K562 (cell line): ENCODE measurements at regions not wholly inside any gene's neighbourhood (a gene's known extent, or its start where the extent isn't known, plus 50 kb on each side); places are given as distances from the start of the nearest gene placed in this dataset.

Experiments used
- ATAC-seq: fragments of 200-7000 bp; cut with Tn5 transposase; 3 replicates; pipeline ENCODE4 v1.9.1; 2020; ENCODE audit warnings: moderate library complexity
- BruUV-seq: library from RNA; stranded (reverse); fragments of 400-500 nt; replicated peaks from 2 replicates; lab custom pipeline; 2021; lab: Mats Ljungman, UMichigan
- CTCF ChIA-PET: fragments of 300-600 bp; formaldehyde crosslinking; extraction: SDS; loops from one replicate; lab custom pipeline; 2021; ENCODE audit warnings: low intra/inter-chr PET ratio; lab: Yijun Ruan, JAX
- POLR2A ChIA-PET: fragments of 300-600, 350-650 bp; sonication (Branson Sonifier 250); formaldehyde crosslinking; extraction: SDS; loops from one replicate; lab custom pipeline; 2021; ENCODE audit warnings: antibody characterized with exemption, inconsistent platforms; lab: Yijun Ruan, JAX
- DNase-seq, 4 experiments: peaks; one replicate each; pipeline versions ENCODE4 v3.0.0 to v3.0.0-alpha.2; 2011 to 2018; ENCODE audit warnings: low spot score in 3 of 4, mixed read lengths in 3 of 4; ENCODE audit errors: extremely low read depth in 1 of 4
- FAIRE-seq: peaks from 2 replicates; lab custom pipeline; 2011; peaks lifted over from hg19 to GRCh38; lab: Jason Lieb, UNC
- H2AFZ ChIP-seq: 2 replicates; pipeline ENCODE4 v1.6.0; 2011; ENCODE audit warnings: low read depth, low read length, control low read depth, inconsistent platforms
- H3K27ac ChIP-seq: fragments of 200-600 bp; 3 replicates; pipeline ENCODE4 v1.8.0; 2011; ENCODE audit warnings: low read depth, mild to moderate bottlenecking, control low read depth, inconsistent platforms, low read length, moderate library complexity, mixed read lengths; ENCODE audit errors: extremely low read depth
- H3K27me3 ChIP-seq, 2 experiments: fragments of 300-600 bp in 1 of 2; 2 replicates in 1 of 2; 3 replicates in 1 of 2; pipeline versions ENCODE4 v1.6.0 to v1.8.0; 2011; ENCODE audit warnings: inconsistent platforms in 2 of 2, low read length in 2 of 2, mild to moderate bottlenecking in 1 of 2, mixed read lengths in 1 of 2, moderate library complexity in 1 of 2; ENCODE audit not compliant: control insufficient read depth in 2 of 2, insufficient read depth in 2 of 2
- H3K36me3 ChIP-seq: fragments of 300-600 bp; 3 replicates; pipeline ENCODE4 v1.8.0; 2011; ENCODE audit warnings: mild to moderate bottlenecking, low read length, inconsistent platforms; ENCODE audit not compliant: control insufficient read depth, insufficient read depth
- H3K4me1 ChIP-seq, 2 experiments: fragments of 200-600 bp in 1 of 2; replicated peaks in 1 of 2; 2 replicates in 1 of 2; 3 replicates in 1 of 2; pipeline versions ENCODE4 v1.5.1 to v1.8.0; 2011; ENCODE audit warnings: inconsistent platforms in 2 of 2, low read length in 2 of 2, mild to moderate bottlenecking in 1 of 2, mixed read lengths in 1 of 2, moderate library complexity in 1 of 2; ENCODE audit not compliant: control insufficient read depth in 2 of 2, insufficient read depth in 2 of 2
- H3K4me2 ChIP-seq: 2 replicates; pipeline ENCODE4 v1.6.1; 2011; ENCODE audit warnings: low read length, control low read depth, inconsistent platforms, mixed read lengths; ENCODE audit not compliant: insufficient read depth
- H3K4me3 ChIP-seq: fragments of 200-600 bp; sonication (generic), shearing (Covaris generic); 2 replicates; pipeline ENCODE4 v1.5.1; 2016; ENCODE audit warnings: control low read depth, inconsistent platforms
- H3K79me2 ChIP-seq: fragments of 200-600 bp; 3 replicates; pipeline ENCODE4 v1.8.0; 2011; ENCODE audit warnings: low read length, inconsistent platforms; ENCODE audit not compliant: control insufficient read depth, insufficient read depth
- H3K9ac ChIP-seq, 2 experiments: 2 replicates each; pipeline versions ENCODE4 v1.6.0 to v1.6.1; 2011; ENCODE audit warnings: low read depth in 2 of 2, low read length in 2 of 2, control low read depth in 1 of 2, inconsistent platforms in 1 of 2, mild to moderate bottlenecking in 1 of 2, mixed read lengths in 1 of 2; ENCODE audit not compliant: insufficient read depth in 1 of 2
- H3K9me1 ChIP-seq: one replicate; pipeline ENCODE4 v1.6.0; 2011; ENCODE audit warnings: inconsistent platforms, mild to moderate bottlenecking, low read length, moderate library complexity; ENCODE audit not compliant: control insufficient read depth, insufficient read depth
- H3K9me3 ChIP-seq: replicated peaks from 2 replicates; pipeline ENCODE4 v1.5.1; 2011; ENCODE audit warnings: low read depth, low read length, inconsistent platforms; ENCODE audit not compliant: control insufficient read depth, insufficient read depth
- H4K20me1 ChIP-seq: replicated peaks from 2 replicates; pipeline ENCODE4 v1.6.1; 2011; ENCODE audit warnings: low read length, inconsistent platforms, mixed read lengths; ENCODE audit not compliant: control insufficient read depth, insufficient read depth
- ASH1L ChIP-seq: fragments of 450-650 bp; IDR thresholded peaks from 2 replicates; pipeline ENCODE4 v1.6.1; 2018; ENCODE audit warnings: borderline replicate concordance, mild to moderate bottlenecking, low read depth; ENCODE audit not compliant: partially characterized antibody
- ATF4 ChIP-seq: fragments of 450-650 bp; formaldehyde crosslinking; IDR thresholded peaks from 2 replicates; pipeline ENCODE4 v1.4.0; 2022; ENCODE audit warnings: mild to moderate bottlenecking, moderate library complexity
- DLX4 ChIP-seq: fragments of 250-450 bp; sonication (Bioruptor Pico); IDR thresholded peaks from 2 replicates; pipeline ENCODE4 v1.6.1; 2021; ENCODE audit warnings: mild to moderate bottlenecking
- ERF ChIP-seq: fragments of 450-650 bp; formaldehyde crosslinking; IDR thresholded peaks from 2 replicates; pipeline ENCODE4 v1.4.0; 2020; ENCODE audit warnings: mild to moderate bottlenecking, mixed read lengths
- FOXJ2 ChIP-seq: fragments of 200-800 bp; sonication (Bioruptor generic); IDR thresholded peaks from 2 replicates; pipeline ENCODE4 v1.6.1; 2016; ENCODE audit warnings: missing genetic modification characterization, missing compliant biosample characterization
- NCOA4 ChIP-seq: fragments of 450-650 bp; IDR thresholded peaks from 2 replicates; pipeline ENCODE4 v1.6.1; 2018; ENCODE audit warnings: mild to moderate bottlenecking; ENCODE audit not compliant: partially characterized antibody
- NR1H2 ChIP-seq: sonication (generic); formaldehyde crosslinking; IDR thresholded peaks from 2 replicates; pipeline ENCODE4 v1.4.0; 2020; ENCODE audit warnings: mild to moderate bottlenecking, missing genetic modification reagents
- ZFP91 ChIP-seq: sonication (generic); formaldehyde crosslinking; IDR thresholded peaks from 2 replicates; pipeline ENCODE4 v1.8.0; 2022; ENCODE audit warnings: mild to moderate bottlenecking, missing genetic modification reagents
- ZNF655 ChIP-seq: fragments of 250-450 bp; sonication (Bioruptor Pico); IDR thresholded peaks from 2 replicates; pipeline ENCODE4 v1.5.0; 2021
- whole genome bisulfite sequencing: fragments of 100-300 bp; shearing (Covaris generic); methylation state at CpG from one replicate; pipeline ENCODE4 v1.1.6; 2016; ENCODE audit warnings: low coverage, mixed read lengths; ENCODE audit not compliant: insufficient coverage; ENCODE audit errors: missing lambda C conversion rate; 5-methylcytosine and 5-hydroxymethylcytosine counted together
- in situ Hi-C: fragments of 300-500 bp; cut with MboI; formaldehyde crosslinking; loops from 4 replicates; pipeline ENCODE4 v1.15.0; 2018; ENCODE audit warnings: inconsistent platforms, mixed read lengths
- intact Hi-C: fragments of 100-400 bp; cut with micrococcal nuclease; formaldehyde crosslinking; loops from 2 replicates; pipeline ENCODE4 v1.14.2; 2022

- Histone ChIP-seq H3K27ac (no peak overlapping the region), H4K20me1 (no peaks in the 10 kb centered on the region), H3K4me2 (no peak overlapping the region), H3K9me1 (no peaks in the 10 kb centered on the region), H3K79me2 (no peaks in the 10 kb centered on the region), H3K4me1 (no peaks in the 10 kb centered on the region), H3K4me3 (no peak overlapping the region), H3K9me3 (no peaks in the 10 kb centered on the region), H3K9ac (no peak overlapping the region), H3K36me3 (no peaks in the 10 kb centered on the region), H2AFZ (no peak overlapping the region), H3K27me3 (no peaks in the 10 kb centered on the region)
- no peak for DNase-seq
- ChIA-PET POLR2A (no interaction called here), CTCF (no interaction called here)
- no peak for ATAC-seq
- no TSS peak for BruUV-seq
- WGBS: 13% methylated on average over 3 of the region's 3 CpGs
- no peak for TF ChIP-seq ERF (CRISPR knock-in tag)
- in situ Hi-C loops: no loop called here
- no peak for FAIRE-seq
- intact Hi-C loops: no loop called here
Observed at GRCh38 chrX:77070202-77070918, 376.8 kb upstream of the FGF16 start.

- H3K36me3 ChIP-seq: no peaks in the 10 kb centered on the region
- ChIA-PET CTCF (no interaction called here), POLR2A (no interaction called here)
- no peak overlapping the region for H3K4me2 ChIP-seq
- TF ChIP-seq ZNF655: no peak
- TF ChIP-seq NR1H2 (CRISPR knock-in tag): no peak
- TF ChIP-seq ZFP91 (CRISPR knock-in tag): no peak
- TF ChIP-seq FOXJ2 (tag): no peak
- TF ChIP-seq DLX4 (CRISPR knock-in tag): no peak
- TF ChIP-seq NCOA4: no peak
- TF ChIP-seq ATF4 (CRISPR knock-in tag): no peak
- TF ChIP-seq ASH1L: no peak
- TF ChIP-seq, all 486 proteins: peak for 0
- 0% methylated on average over 2 of the region's 2 CpGs for WGBS
- Histone ChIP-seq H3K9me1 (no peaks in the 10 kb centered on the region), H3K27me3 (no peaks in the 10 kb centered on the region), H3K9ac (no peak overlapping the region), H2AFZ (no peak overlapping the region), H3K27ac (no peak overlapping the region), H3K4me1 (no peaks in the 10 kb centered on the region), H3K9me3 (no peaks in the 10 kb centered on the region), H4K20me1 (no peaks in the 10 kb centered on the region), H3K79me2 (no peaks in the 10 kb centered on the region), H3K4me3 (no peak overlapping the region)
- no TSS peak for BruUV-seq
- DNase-seq: no peak
- FAIRE-seq: no peak
- intact Hi-C loops (no loop called here), in situ Hi-C loops (no loop called here)
- ATAC-seq: no peak
Observed at GRCh38 chrX:77076896-77077295, 370.3 kb upstream of the FGF16 start.
